Tibial nerve (tissue), 4 donors: ENCODE measurements at regions not wholly inside any gene's neighbourhood (a gene's known extent, or its start where the extent isn't known, plus 50 kb on each side); places are given as distances from the start of the nearest gene placed in this dataset.

ENCODE experiments used
- EP300 ChIP-seq, 2 donors: sonication (generic); formaldehyde crosslinking; IDR thresholded peaks; one replicate each; pipeline ENCODE4 v1.6.1; 2017; ENCODE audit warnings: antibody characterized with exemption in 2 of 2, mild to moderate bottlenecking in 1 of 2
- POLR2A ChIP-seq, 2 donors: fragments of 450-650 bp; IDR thresholded peaks; one replicate each; pipeline ENCODE4 v1.6.1; 2017; ENCODE audit warnings: antibody characterized with exemption in 2 of 2, mild to moderate bottlenecking in 2 of 2, moderate library complexity in 2 of 2
- TF ChIP-seq, protein P1 (sequence below), 5 experiments: fragments of 200-600 bp in 3 of 5; fragments of 450-650 bp in 2 of 5; sonication (generic) in 3 of 5; IDR thresholded peaks; one replicate each; pipeline ENCODE4 v1.5.1; 2016 to 2019; ENCODE audit warnings: antibody characterized with exemption in 5 of 5, mild to moderate bottlenecking in 3 of 5, moderate library complexity in 2 of 5

DNA sequence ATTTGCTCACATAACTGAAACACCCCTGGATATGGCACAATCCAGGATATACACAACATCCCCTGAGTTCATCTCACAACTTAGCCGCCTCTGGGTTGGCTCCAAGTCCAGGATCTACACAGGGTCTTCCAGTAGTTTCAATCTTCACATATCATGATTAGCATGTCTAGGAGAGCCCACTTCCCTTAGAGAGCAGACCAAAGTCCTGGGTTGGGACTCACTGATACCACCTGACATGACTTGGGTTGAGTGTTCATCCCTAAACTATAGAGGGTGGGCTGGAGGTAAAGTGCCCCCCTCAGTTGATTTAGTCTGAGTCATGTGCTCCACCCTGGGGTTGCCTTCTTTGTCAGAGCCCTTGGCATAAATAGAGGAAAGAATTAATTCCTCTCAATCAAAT, 493.6 kb upstream of the PPP2R3A start:
- TF ChIP-seq, protein P1, sequence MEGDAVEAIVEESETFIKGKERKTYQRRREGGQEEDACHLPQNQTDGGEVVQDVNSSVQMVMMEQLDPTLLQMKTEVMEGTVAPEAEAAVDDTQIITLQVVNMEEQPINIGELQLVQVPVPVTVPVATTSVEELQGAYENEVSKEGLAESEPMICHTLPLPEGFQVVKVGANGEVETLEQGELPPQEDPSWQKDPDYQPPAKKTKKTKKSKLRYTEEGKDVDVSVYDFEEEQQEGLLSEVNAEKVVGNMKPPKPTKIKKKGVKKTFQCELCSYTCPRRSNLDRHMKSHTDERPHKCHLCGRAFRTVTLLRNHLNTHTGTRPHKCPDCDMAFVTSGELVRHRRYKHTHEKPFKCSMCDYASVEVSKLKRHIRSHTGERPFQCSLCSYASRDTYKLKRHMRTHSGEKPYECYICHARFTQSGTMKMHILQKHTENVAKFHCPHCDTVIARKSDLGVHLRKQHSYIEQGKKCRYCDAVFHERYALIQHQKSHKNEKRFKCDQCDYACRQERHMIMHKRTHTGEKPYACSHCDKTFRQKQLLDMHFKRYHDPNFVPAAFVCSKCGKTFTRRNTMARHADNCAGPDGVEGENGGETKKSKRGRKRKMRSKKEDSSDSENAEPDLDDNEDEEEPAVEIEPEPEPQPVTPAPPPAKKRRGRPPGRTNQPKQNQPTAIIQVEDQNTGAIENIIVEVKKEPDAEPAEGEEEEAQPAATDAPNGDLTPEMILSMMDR (IDR thresholded peaks at IDR 0.05): no peak
- TF ChIP-seq POLR2A (IDR thresholded peaks at IDR 0.05): no peak
- TF ChIP-seq EP300 (IDR thresholded peaks at IDR 0.05): no peak
